KBM-7 (cell line): ENCODE measurements at regions not wholly inside any gene's neighbourhood (a gene's known extent, or its start where the extent isn't known, plus 50 kb on each side); places are given as distances from the start of the nearest gene placed in this dataset.
"Not testable (repeated sequence)": the region's sequence is repeated elsewhere in the genome, so short reads cannot be mapped to it uniquely, and the experiment has no call there.

ENCODE experiments used
- DNase-seq: peaks from one replicate; pipeline ENCODE4 v3.0.0-alpha.2; 2015
- in situ Hi-C: fragments of 300-500 bp; cut with MboI; formaldehyde crosslinking; loops from 2 replicates; pipeline ENCODE4 v1.14.3; 2020; ENCODE audit warnings: low sequenced_read_pairs, low pct_unique_long_range_greater_than_20kb, mixed read lengths

GRCh38 chr14:49057838-49058510 is 528.2 kb downstream of the RPS29 start:
- no peak for DNase-seq
- in situ Hi-C loops: no loop called here

GRCh38 chr14:49056021-49056420 is 530.2 kb downstream of the RPS29 start:
- DNase-seq: no peak
- in situ Hi-C loops: no loop called here

GRCh38 chr14:49052521-49052920 is 533.7 kb downstream of the RPS29 start:
- in situ Hi-C loops: no loop called here
- DNase-seq: no peak

GRCh38 chr14:49051328-49052060 is 534.7 kb downstream of the RPS29 start:
- in situ Hi-C loops: no loop called here

GRCh38 chr14:49050822-49051221 is 535.4 kb downstream of the RPS29 start:
- in situ Hi-C loops: no loop called here
- no peak for DNase-seq

More at GRCh38 chr14:49051328-49052060, 534.7 kb downstream of the RPS29 start:
- no peak for DNase-seq

- no peak for DNase-seq
- in situ Hi-C loops: no loop called here
Measured at GRCh38 chr14:49049711-49050110, 536.5 kb downstream of the RPS29 start.

- no peak for DNase-seq
- in situ Hi-C loops: no loop called here
Measured at GRCh38 chr14:49044981-49045380, 541.2 kb downstream of the RPS29 start.

GRCh38 chr14:49036984-49037516 is 549.1 kb downstream of the RPS29 start:
- in situ Hi-C loops: no loop called here
- no peak for DNase-seq

- in situ Hi-C loops: no loop called here
Measured at GRCh38 chr14:49036266-49036665, 549.9 kb downstream of the RPS29 start.

GRCh38 chr14:49033131-49033530 is 553.0 kb downstream of the RPS29 start:
- in situ Hi-C loops: no loop called here
- DNase-seq: no peak

More at GRCh38 chr14:49036266-49036665, 549.9 kb downstream of the RPS29 start:
- DNase-seq: no peak

GRCh38 chr14:49031710-49032109 is 554.5 kb downstream of the RPS29 start:
- DNase-seq, in situ Hi-C loops: not testable (repeated sequence)

- in situ Hi-C loops: loop anchor here (5.0 kb wide), 1 partner anchor 137 kb away; no protein-coding TSS in a partner anchor
- peak; percentile 12 for DNase-seq
Measured at GRCh38 chr14:49019467-49020115, 566.6 kb downstream of the RPS29 start.

- no peak for DNase-seq
- in situ Hi-C loops: no loop called here
Measured at GRCh38 chr14:49017447-49017846, 568.7 kb downstream of the RPS29 start.

- in situ Hi-C loops: no loop called here
- DNase-seq: no peak
Measured at GRCh38 chr14:49016381-49016780, 569.8 kb downstream of the RPS29 start.

- in situ Hi-C loops: no loop called here
- DNase-seq: no peak
Measured at GRCh38 chr14:49014476-49014875, 571.7 kb downstream of the RPS29 start.

- no peak for DNase-seq
- in situ Hi-C loops: no loop called here
Measured at GRCh38 chr14:49008363-49008762, 577.8 kb downstream of the RPS29 start.

GRCh38 chr14:48991141-48991540 is 595.0 kb downstream of the RPS29 start:
- in situ Hi-C loops: no loop called here
- DNase-seq: no peak

GRCh38 chr14:48983351-48983888 is 602.8 kb downstream of the RPS29 start:
- in situ Hi-C loops: no loop called here
- DNase-seq: no peak

- in situ Hi-C loops: no loop called here
- DNase-seq: no peak
Measured at GRCh38 chr14:48974994-48975393, 611.2 kb downstream of the RPS29 start.

- in situ Hi-C loops: no loop called here
- DNase-seq: no peak
Measured at GRCh38 chr14:48973151-48973550, 613.0 kb downstream of the RPS29 start.
